ENCODE measurements at regions not wholly inside any gene's neighbourhood (a gene's known extent, or its start where the extent isn't known, plus 50 kb on each side); places are given as distances from the start of the nearest gene placed in this dataset.
A peak's percentile ranks its signal among the peaks of the same experiment; 100 is the strongest.

DNA sequence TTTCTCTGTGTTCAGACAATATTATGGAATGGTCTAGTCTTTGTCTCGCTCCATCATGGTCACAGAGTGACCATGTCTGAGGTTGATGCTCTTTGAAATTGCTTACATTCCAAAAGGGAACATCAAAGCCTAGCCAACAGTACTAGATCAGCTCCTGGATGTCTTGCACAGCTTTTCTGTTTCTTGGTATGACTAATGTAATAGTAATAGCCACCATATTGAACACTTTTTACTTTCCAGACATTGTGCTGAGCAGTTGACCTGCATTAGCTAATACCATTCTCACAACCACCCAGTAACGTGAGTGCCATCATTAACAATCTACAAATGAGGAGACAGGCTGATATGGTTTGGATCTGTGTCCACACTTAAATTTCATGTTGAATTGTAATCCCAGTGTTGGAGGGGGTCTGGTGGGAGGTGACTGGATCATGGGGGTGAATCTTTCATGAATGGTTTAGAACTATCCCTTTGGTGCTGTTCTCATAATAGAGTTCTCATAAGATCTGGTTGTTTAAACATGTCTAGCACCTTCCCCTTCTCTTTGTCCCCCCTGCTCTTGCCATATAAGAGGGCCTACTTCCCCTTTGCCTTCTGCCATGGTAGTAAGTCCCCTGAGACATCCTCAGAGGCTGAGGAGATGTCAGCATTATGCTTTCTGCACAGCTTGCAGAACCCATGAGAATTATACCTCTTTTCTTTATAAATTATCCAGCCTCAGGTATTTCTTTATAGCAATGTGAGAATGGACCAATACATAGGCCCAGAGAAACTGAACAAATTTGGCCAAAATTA is 577.5 kb upstream of the CLINT1 start:
- Histone ChIP-seq H3K9me3 (ENCODE audit: control insufficient read depth, insufficient read depth, low read length) (no peaks in the 10 kb centered on the region), H3K27me3 (ENCODE audit: control insufficient read depth, insufficient read depth, low read length) (no peaks in the 10 kb centered on the region), H3K36me3 (ENCODE audit: control insufficient read depth, insufficient read depth, low read length) (no peaks in the 10 kb centered on the region), H3K4me1 (ENCODE audit: control insufficient read depth, insufficient read depth, low read length) (peaks cover 2% of the 10 kb centered on the region), H3K4me3 (ENCODE audit: low read length) (no peak overlapping the region), H3K27ac (ENCODE audit: low read length) (no peak overlapping the region)
- Mint-ChIP-seq H3K4me1 (peaks cover 21 to 23% of the 10 kb centered on the region in 2 donors), H3K36me3 (no peaks in the 10 kb centered on the region), H3K4me3 (no peak overlapping the region), H3K27me3 (ENCODE audit: low read depth in 2 of 2) (no peaks in the 10 kb centered on the region), H3K9me3 (peaks cover 0 to 3% of the 10 kb centered on the region in 2 donors), H3K27ac (no peak overlapping the region)
- TF ChIP-seq, protein P1, sequence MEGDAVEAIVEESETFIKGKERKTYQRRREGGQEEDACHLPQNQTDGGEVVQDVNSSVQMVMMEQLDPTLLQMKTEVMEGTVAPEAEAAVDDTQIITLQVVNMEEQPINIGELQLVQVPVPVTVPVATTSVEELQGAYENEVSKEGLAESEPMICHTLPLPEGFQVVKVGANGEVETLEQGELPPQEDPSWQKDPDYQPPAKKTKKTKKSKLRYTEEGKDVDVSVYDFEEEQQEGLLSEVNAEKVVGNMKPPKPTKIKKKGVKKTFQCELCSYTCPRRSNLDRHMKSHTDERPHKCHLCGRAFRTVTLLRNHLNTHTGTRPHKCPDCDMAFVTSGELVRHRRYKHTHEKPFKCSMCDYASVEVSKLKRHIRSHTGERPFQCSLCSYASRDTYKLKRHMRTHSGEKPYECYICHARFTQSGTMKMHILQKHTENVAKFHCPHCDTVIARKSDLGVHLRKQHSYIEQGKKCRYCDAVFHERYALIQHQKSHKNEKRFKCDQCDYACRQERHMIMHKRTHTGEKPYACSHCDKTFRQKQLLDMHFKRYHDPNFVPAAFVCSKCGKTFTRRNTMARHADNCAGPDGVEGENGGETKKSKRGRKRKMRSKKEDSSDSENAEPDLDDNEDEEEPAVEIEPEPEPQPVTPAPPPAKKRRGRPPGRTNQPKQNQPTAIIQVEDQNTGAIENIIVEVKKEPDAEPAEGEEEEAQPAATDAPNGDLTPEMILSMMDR (IDR thresholded peaks at IDR 0.05), result no peak
- DNase-seq, result no peak
- no peak for ATAC-seq
- WGBS (ENCODE audit: insufficient coverage), result 94% methylated on average over 1 of the region's 2 CpGs
- intact Hi-C loops (cut with micrococcal nuclease), result no loop called here

DNA sequence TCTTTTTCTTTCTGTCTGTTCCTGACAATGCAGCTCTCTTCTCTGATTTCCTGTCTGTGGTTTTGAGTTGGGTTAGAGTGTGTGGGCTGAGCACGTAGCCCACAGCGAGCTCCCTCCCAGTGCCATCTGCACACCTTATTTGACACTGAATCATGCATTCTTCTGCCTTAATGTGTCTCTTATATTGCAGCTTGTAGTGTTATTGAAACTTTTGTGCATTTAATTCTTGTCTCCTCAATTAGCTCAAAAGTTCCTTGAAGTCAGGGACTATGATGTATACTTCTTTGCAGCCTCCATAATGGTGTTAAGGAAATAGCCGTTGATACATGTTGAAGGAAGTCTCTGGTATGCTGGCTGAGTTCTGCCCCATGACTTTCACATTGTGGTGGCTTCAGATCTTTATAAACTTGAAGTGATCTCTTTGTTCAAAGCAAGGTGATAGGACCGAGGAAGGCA is 576.2 kb upstream of the CLINT1 start:
- TF ChIP-seq, protein P1 (IDR thresholded peaks at IDR 0.05), result no peak
- Mint-ChIP-seq H3K9me3 (peaks cover 0 to 3% of the 10 kb centered on the region in 2 donors), H3K4me3 (peak overlapping the region; percentile 62), H3K36me3 (no peaks in the 10 kb centered on the region), H3K27ac (peak overlapping the region; percentile 43 to 44), H3K4me1 (peaks cover 21 to 23% of the 10 kb centered on the region in 2 donors), H3K27me3 (ENCODE audit: low read depth in 2 of 2) (no peaks in the 10 kb centered on the region)
- intact Hi-C loops (cut with micrococcal nuclease), result no loop called here
- H3K4me3 ChIP-seq (ENCODE audit: low read length), result no peak overlapping the region
- H3K36me3 ChIP-seq (ENCODE audit: control insufficient read depth, insufficient read depth, low read length), result no peaks in the 10 kb centered on the region
- DNase-seq (peak in 1 of 2 donors; percentile 57), ATAC-seq (peak; percentile 35 to 75 (median 42))
- peaks cover 2% of the 10 kb centered on the region for H3K4me1 ChIP-seq (ENCODE audit: control insufficient read depth, insufficient read depth, low read length)
- H3K27me3 ChIP-seq (ENCODE audit: control insufficient read depth, insufficient read depth, low read length), result no peaks in the 10 kb centered on the region
- no peak overlapping the region for H3K27ac ChIP-seq (ENCODE audit: low read length)
- H3K9me3 ChIP-seq (ENCODE audit: control insufficient read depth, insufficient read depth, low read length), result no peaks in the 10 kb centered on the region
- whole genome bisulfite sequencing (ENCODE audit: insufficient coverage), result 0% methylated on average over 2 of the region's 4 CpGs

DNA sequence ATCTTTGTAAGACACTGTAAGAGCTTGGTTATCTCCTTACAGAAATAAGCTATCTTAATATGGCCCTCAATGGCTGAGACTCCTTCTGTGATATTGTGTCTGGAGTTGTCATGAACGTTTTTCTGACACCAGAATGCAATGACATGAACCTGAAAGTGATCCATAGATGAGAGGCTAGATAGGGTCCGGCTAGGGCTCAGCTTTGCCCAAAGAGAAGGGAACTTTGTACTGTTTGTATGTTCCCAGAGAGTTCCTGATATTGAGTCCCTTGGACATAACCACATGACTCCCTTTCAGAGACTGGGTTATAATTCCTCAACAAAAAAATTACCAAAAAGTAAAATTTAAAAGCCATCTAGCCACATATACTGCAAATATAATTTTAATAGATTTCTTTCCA is 575.8 kb upstream of the CLINT1 start:
- intact Hi-C loops (cut with micrococcal nuclease), result no loop called here
- peaks cover 2% of the 10 kb centered on the region for H3K4me1 ChIP-seq (ENCODE audit: control insufficient read depth, insufficient read depth, low read length)
- no peaks in the 10 kb centered on the region for H3K36me3 ChIP-seq (ENCODE audit: control insufficient read depth, insufficient read depth, low read length)
- Mint-ChIP-seq H3K9me3 (peaks cover 0 to 3% of the 10 kb centered on the region in 2 donors), H3K4me3 (no peak overlapping the region), H3K36me3 (no peaks in the 10 kb centered on the region), H3K27me3 (ENCODE audit: low read depth in 2 of 2) (no peaks in the 10 kb centered on the region), H3K4me1 (peaks cover 21 to 23% of the 10 kb centered on the region in 2 donors), H3K27ac (peak overlapping the region; percentile 43 to 44)
- H3K27ac ChIP-seq (ENCODE audit: low read length), result no peak overlapping the region
- H3K4me3 ChIP-seq (ENCODE audit: low read length), result no peak overlapping the region
- TF ChIP-seq, protein P1 (IDR thresholded peaks at IDR 0.05), result no peak
- no peaks in the 10 kb centered on the region for H3K27me3 ChIP-seq (ENCODE audit: control insufficient read depth, insufficient read depth, low read length)
- WGBS (ENCODE audit: insufficient coverage), result 16% methylated on average over 2 of the region's 2 CpGs
- ATAC-seq (no peak), DNase-seq (no peak)
- H3K9me3 ChIP-seq (ENCODE audit: control insufficient read depth, insufficient read depth, low read length), result no peaks in the 10 kb centered on the region

Measured in natural killer cell (primary cell).